GM18505 (cell line): ENCODE measurements at regions not wholly inside any gene's neighbourhood (a gene's known extent, or its start where the extent isn't known, plus 50 kb on each side); places are given as distances from the start of the nearest gene placed in this dataset.

ENCODE experiments used
- ATAC-seq: cut with Tn5 transposase; IDR thresholded peaks from one replicate; pipeline ENCODE4 v1.9.1; 2021; ENCODE audit not compliant: unreplicated experiment
- POLR2A ChIP-seq: IDR thresholded peaks from 4 replicates; pipeline ENCODE4 v1.6.1; 2011; ENCODE audit warnings: borderline replicate concordance; ENCODE audit not compliant: insufficient read depth, insufficient read length; ENCODE audit errors: extremely low read depth

GRCh38 chr6:156154896-156155295 is 622.3 kb upstream of the ARID1B start:
- ATAC-seq, result no peak
- no peak for TF ChIP-seq POLR2A

DNA sequence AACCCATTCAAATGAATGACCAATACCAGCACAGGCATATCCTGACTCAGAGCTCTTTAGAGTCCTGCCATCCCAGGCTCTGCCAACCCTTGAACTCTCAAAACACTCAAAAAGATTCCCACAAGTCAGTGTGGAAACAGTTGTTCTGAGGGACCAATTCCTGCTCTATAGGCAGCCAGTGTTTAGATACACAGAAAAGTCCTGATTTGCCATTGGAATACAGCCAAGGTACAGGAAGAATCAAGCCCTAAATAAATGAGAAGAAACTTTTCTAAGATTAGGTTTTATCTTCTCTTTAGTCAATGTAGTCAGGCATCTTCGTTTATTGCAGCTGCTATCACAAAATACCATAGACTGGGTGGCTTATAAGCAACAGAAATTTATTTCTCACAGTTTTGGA is 626.8 kb upstream of the ARID1B start:
- TF ChIP-seq POLR2A, result no peak
- ATAC-seq, result no peak

GRCh38 chr6:156146891-156147290 is 630.3 kb upstream of the ARID1B start:
- no peak for ATAC-seq
- TF ChIP-seq POLR2A, result no peak

GRCh38 chr6:156131221-156131903 is 645.8 kb upstream of the ARID1B start:
- ATAC-seq, result no peak
- no peak for TF ChIP-seq POLR2A

GRCh38 chr6:156126535-156126934 is 650.6 kb upstream of the ARID1B start:
- no peak for TF ChIP-seq POLR2A
- ATAC-seq, result no peak

DNA sequence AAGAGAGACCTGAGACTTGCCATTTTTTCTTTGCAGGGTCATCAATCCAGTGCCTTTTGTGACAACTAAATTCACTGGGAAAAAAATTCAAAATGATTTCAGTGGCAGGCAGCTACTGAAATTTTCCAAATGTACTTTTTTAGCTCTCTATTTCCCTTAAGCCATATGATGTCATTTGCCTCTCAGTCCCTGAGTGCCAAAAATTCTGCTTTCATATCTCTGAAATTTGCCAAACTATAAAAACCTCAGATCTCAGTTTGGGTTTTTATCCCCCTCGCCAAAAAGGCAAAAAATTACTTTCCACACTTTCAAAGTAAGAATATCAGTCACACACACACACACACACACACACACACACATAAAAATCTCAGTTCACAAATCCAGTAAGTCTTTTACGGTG is 651.3 kb upstream of the ARID1B start:
- no peak for ATAC-seq
- TF ChIP-seq POLR2A, result no peak

GRCh38 chr6:156123731-156124130 is 653.4 kb upstream of the ARID1B start:
- TF ChIP-seq POLR2A, result no peak
- no peak for ATAC-seq

DNA sequence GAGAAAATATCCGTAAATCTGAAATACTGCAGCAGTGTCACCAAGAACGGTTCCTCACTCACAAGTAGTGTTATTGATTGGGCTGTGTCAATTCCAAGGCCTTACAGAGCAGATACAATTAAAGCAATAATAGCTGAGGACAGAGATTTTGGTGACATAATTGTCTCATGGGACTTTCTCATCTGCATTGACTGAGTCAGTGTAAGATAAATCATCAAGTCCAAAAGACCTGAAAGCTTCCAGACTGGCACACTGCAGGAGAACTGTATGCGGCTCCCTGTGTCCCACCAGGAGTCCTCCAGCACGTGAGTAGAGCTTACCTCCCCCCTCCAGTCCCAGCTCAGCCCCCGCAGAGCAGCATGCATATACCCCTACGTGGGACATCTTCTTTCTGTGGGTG is 655.2 kb upstream of the ARID1B start:
- TF ChIP-seq POLR2A, result no peak

GRCh38 chr6:156114541-156114940 is 658.9 kb upstream of the NOX3 start:
- ATAC-seq, result no peak
- no peak for TF ChIP-seq POLR2A

More for the DNA sequence above, 655.2 kb upstream of the ARID1B start:
- ATAC-seq, result no peak

DNA sequence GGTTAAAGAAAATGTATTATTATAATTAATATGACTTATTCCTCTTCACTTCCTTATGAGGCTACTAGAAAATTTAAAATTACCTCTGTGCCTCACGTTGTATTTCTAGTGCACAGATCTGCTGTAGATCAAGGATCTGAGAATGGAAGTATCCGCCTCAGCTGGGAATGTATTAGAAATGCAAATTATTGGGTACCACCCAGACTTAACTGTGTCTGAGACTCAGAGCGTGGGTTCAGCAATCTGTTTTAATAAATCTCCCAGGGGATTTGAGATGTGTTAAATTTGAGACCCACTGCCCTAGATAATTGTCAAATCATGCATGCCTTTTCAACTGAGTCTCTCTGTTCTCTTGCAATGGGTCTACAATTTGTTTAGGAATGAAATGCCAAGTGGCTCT is 658.0 kb upstream of the NOX3 start:
- ATAC-seq, result no peak

GRCh38 chr6:156111913-156112312 is 656.3 kb upstream of the NOX3 start:
- no peak for TF ChIP-seq POLR2A
- no peak for ATAC-seq

More for the DNA sequence above, 658.0 kb upstream of the NOX3 start:
- TF ChIP-seq POLR2A, result no peak

DNA sequence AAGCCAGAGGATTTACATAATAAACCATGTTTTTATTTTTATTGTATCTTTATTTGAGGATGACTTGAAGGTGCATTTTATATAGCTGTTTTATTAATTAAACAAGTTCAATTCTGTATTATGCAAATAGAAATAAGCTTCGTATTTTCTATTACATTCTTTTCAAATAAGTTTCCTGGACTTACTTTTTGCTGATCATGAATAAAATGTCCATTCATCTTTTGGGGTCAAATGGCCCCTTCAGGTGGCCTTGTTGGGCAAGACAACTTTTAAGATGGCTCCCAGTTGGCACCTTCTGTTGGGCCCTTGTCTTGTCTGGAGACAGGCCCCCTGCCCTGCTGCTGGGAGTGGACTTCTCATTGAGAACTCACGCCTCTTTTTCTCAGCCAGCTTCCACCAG is 654.6 kb upstream of the NOX3 start:
- TF ChIP-seq POLR2A, result no peak
- ATAC-seq, result no peak

GRCh38 chr6:156109713-156110112 is 654.1 kb upstream of the NOX3 start:
- no peak for TF ChIP-seq POLR2A
- ATAC-seq, result no peak

GRCh38 chr6:156107624-156108101 is 652.0 kb upstream of the NOX3 start:
- no peak for ATAC-seq
- TF ChIP-seq POLR2A, result no peak

DNA sequence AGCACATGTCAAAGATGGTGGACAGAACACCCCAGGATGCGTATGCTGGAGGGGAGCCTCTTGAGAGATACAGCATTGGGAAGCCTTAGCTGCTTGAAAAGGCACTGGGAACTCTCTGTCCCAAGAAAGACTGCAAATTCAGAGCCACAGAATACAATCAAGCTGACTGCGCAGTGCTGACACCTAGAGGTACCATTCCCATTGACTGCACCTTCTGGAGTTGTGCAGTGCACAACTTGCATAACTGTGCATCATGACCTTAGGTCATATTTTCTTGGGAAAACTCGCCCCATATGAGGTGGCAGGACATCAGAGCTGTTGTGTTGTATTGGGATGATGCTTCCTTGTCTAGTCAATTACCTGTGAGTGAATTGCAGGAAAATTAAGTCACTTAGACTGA is 646.5 kb upstream of the NOX3 start:
- ATAC-seq, result no peak
- TF ChIP-seq POLR2A, result no peak
